ENCODE measurements at regions not wholly inside any gene's neighbourhood (a gene's known extent, or its start where the extent isn't known, plus 50 kb on each side); places are given as distances from the start of the nearest gene placed in this dataset.

DNA sequence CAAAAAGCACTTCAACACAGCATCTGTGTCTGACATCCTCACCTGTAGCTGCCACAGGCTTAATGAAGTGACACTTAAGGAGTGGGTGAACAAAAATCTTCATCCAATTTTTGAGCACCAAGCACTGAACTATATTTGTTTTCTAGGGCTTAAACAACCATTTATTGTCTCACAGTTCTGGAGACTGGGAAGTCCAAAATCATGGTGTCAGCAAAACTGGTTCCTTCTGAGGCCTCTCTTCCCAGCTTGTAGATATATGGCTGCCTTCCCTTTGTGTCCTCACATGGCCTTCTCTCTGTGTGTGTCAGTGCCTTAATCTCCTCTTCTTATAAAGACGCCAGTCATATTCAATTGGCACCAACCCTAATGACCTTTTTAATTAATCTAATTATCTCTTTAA lies 189.2 kb upstream of the CLNK start:
- ATAC-seq (ENCODE audit: insufficient number of reproducible peaks, low FRiP score, low read depth), result no peak
- TF ChIP-seq, protein P1, sequence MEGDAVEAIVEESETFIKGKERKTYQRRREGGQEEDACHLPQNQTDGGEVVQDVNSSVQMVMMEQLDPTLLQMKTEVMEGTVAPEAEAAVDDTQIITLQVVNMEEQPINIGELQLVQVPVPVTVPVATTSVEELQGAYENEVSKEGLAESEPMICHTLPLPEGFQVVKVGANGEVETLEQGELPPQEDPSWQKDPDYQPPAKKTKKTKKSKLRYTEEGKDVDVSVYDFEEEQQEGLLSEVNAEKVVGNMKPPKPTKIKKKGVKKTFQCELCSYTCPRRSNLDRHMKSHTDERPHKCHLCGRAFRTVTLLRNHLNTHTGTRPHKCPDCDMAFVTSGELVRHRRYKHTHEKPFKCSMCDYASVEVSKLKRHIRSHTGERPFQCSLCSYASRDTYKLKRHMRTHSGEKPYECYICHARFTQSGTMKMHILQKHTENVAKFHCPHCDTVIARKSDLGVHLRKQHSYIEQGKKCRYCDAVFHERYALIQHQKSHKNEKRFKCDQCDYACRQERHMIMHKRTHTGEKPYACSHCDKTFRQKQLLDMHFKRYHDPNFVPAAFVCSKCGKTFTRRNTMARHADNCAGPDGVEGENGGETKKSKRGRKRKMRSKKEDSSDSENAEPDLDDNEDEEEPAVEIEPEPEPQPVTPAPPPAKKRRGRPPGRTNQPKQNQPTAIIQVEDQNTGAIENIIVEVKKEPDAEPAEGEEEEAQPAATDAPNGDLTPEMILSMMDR (IDR thresholded peaks at IDR 0.05), result no peak
- no peaks in the 10 kb centered on the region for H3K4me1 ChIP-seq (ENCODE audit: control insufficient read depth in 1 of 2, low read depth in 2 of 2)
- DNase-seq (ENCODE audit: low spot score), result no peak
- no peaks in the 10 kb centered on the region for H3K27me3 ChIP-seq (replicated peaks; ENCODE audit: insufficient read depth)
- no peak overlapping the region for H3K4me3 ChIP-seq
- H3K9me3 ChIP-seq, result no peaks in the 10 kb centered on the region
- H3K36me3 ChIP-seq, result no peaks in the 10 kb centered on the region
- no peak overlapping the region for H3K27ac ChIP-seq

DNA sequence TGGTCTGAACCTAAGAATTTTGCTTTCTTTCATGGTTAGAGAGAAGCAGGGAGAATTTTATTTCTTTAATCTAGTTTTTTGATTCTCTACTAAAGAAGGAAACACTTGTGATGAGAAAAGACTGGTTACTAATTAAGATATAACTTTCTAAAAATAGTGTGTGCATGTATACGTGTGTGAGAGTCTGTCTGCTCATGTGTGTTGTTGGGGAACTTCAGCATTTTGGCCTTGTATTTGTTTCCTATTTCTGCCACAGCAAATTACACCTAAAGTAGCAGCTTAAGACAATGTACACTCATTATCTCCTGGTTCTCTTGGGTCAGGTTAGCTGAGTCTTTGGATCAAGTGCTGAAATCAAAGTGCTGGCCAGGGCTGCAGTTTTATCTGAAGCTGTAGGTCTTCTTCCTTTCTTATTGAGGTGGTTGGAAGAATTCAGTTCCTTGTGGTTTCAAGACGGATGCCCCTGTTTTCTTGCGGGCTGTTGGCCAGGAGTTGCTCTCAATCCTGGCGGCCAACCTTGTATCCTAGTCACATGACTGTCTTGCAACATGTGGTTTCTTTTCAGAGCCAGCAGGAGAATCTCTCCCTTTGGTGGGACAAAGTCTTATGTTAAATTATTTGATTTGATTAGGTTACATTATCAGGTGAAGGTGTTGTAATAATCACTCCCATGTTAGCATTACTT lies 188.4 kb upstream of the CLNK start:
- no peaks in the 10 kb centered on the region for H3K9me3 ChIP-seq
- no peaks in the 10 kb centered on the region for H3K27me3 ChIP-seq (replicated peaks; ENCODE audit: insufficient read depth)
- TF ChIP-seq, protein P1 (IDR thresholded peaks at IDR 0.05), result no peak
- no peak for ATAC-seq (ENCODE audit: insufficient number of reproducible peaks, low FRiP score, low read depth)
- no peak for DNase-seq (ENCODE audit: low spot score)
- H3K27ac ChIP-seq, result no peak overlapping the region
- H3K4me1 ChIP-seq (ENCODE audit: control insufficient read depth in 1 of 2, low read depth in 2 of 2), result no peaks in the 10 kb centered on the region
- H3K36me3 ChIP-seq, result no peaks in the 10 kb centered on the region
- H3K4me3 ChIP-seq, result no peak overlapping the region

DNA sequence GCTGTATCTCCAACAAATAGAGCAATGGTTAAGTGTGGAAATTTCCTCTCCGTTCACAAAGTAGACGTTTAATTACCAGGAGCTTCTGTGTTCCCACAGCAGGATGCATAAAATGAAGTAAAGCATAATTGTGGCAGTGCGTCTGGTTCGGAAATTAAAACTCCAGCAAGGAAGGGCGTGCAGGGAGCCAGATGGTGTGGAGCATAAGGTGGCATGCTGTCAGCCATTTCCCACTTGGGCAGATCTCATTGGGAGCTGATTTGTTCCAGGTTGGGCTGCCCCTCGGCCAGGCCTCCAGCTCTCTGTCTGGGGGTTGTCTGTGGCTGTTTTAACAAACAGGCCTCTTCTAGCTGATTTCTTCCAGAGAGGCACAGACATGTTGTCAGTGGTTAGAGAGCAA lies 182.1 kb upstream of the CLNK start:
- Histone ChIP-seq H3K27ac (no peak overlapping the region), H3K4me3 (no peak overlapping the region), H3K27me3 (replicated peaks; ENCODE audit: insufficient read depth) (no peaks in the 10 kb centered on the region), H3K4me1 (ENCODE audit: control insufficient read depth in 1 of 2, low read depth in 2 of 2) (no peaks in the 10 kb centered on the region), H3K9me3 (no peaks in the 10 kb centered on the region), H3K36me3 (no peaks in the 10 kb centered on the region)
- TF ChIP-seq, protein P1 (IDR thresholded peaks at IDR 0.05), result no peak
- no peak for ATAC-seq (ENCODE audit: insufficient number of reproducible peaks, low FRiP score, low read depth)
- DNase-seq (ENCODE audit: low spot score), result no peak

DNA sequence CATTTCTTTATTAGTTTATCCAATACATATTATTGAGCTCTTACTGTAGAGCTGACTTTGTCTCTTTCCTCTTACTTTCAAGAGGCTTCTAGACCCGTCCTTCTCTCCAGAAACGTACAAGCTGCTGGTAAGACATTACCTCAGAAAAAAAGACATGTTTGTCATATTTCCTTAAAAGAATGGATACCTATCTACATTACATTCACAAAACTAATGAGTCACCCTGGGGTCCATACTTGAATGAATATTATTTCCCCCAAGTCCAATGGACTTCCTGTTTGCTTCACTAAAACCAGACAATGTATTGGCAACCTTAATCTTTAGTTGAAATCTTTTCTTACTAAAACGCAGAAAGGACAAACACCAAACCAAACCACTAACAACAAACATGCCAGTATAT lies 176.5 kb upstream of the CLNK start:
- TF ChIP-seq, protein P1 (IDR thresholded peaks at IDR 0.05), result no peak
- no peaks in the 10 kb centered on the region for H3K27me3 ChIP-seq (replicated peaks; ENCODE audit: insufficient read depth)
- no peak for DNase-seq (ENCODE audit: low spot score)
- H3K4me1 ChIP-seq (ENCODE audit: control insufficient read depth in 1 of 2, low read depth in 2 of 2), result no peaks in the 10 kb centered on the region
- no peak overlapping the region for H3K27ac ChIP-seq
- no peaks in the 10 kb centered on the region for H3K36me3 ChIP-seq
- ATAC-seq (ENCODE audit: insufficient number of reproducible peaks, low FRiP score, low read depth), result no peak
- no peak overlapping the region for H3K4me3 ChIP-seq
- peaks cover 5% of the 10 kb centered on the region for H3K9me3 ChIP-seq

DNA sequence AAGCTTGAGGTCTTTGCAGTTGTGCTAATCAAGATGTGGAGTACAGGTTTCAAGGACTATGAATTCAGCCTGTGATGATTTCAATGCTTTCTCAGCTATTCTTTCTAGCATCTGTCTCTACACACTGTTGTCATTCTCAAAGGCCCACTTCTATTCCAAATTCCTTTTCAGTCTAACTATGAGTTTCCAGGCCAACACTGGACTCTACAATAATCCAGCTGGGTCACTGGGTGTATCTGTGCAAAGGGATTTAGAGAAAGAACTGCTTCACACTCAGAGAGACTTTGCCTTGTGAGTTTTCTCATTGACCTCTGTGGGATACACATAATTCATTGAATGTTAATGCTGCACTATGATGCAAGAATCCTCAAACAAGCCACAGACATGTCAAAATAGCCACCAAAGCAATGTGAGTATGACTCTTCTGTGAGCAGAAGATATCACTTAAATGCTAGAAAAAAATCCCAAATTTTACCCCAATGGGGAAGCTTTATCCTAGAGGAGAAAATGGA lies 171.8 kb upstream of the CLNK start:
- Histone ChIP-seq H3K9me3 (peaks cover 5% of the 10 kb centered on the region), H3K4me1 (ENCODE audit: control insufficient read depth in 1 of 2, low read depth in 2 of 2) (no peaks in the 10 kb centered on the region), H3K27ac (no peak overlapping the region), H3K4me3 (no peak overlapping the region), H3K36me3 (no peaks in the 10 kb centered on the region), H3K27me3 (replicated peaks; ENCODE audit: insufficient read depth) (no peaks in the 10 kb centered on the region)
- ATAC-seq (ENCODE audit: insufficient number of reproducible peaks, low FRiP score, low read depth) (no peak), DNase-seq (ENCODE audit: low spot score) (no peak)
- TF ChIP-seq, protein P1 (IDR thresholded peaks at IDR 0.05), result no peak
